Vagina (tissue), 2 donors: ENCODE measurements at regions not wholly inside any gene's neighbourhood (a gene's known extent, or its start where the extent isn't known, plus 50 kb on each side); places are given as distances from the start of the nearest gene placed in this dataset.

ENCODE experiments used
- DNase-seq, 2 donors: peaks; one replicate each; pipeline ENCODE4 v3.0.0-alpha.2; 2017; ENCODE audit errors: extremely low spot score in 2 of 2
- H3K27ac ChIP-seq: fragments of 200-600 bp; sonication (generic); one replicate; pipeline ENCODE4 v1.5.1; 2019
- H3K27me3 ChIP-seq: fragments of 200-600 bp; sonication (generic); one replicate; pipeline ENCODE4 v1.5.1; 2019
- H3K36me3 ChIP-seq, 2 donors: fragments of 200-600 bp; sonication (generic); one replicate each; pipeline ENCODE4 v1.5.1; 2017 to 2019
- H3K4me1 ChIP-seq: fragments of 200-600 bp; sonication (generic); one replicate; pipeline ENCODE4 v1.5.1; 2019
- H3K4me3 ChIP-seq, 2 donors: fragments of 200-600 bp; sonication (generic); 1 replicate in 1 of 2; 2 replicates in 1 of 2; pipeline ENCODE4 v1.5.1; 2016 to 2019
- H3K9me3 ChIP-seq: fragments of 200-600 bp; sonication (generic); one replicate; pipeline ENCODE4 v1.5.1; 2019
- POLR2A ChIP-seq, 2 donors: fragments of 450-650 bp; IDR thresholded peaks; one replicate each; pipeline ENCODE4 v1.6.1; 2017; ENCODE audit warnings: antibody characterized with exemption in 2 of 2, mild to moderate bottlenecking in 2 of 2, moderate library complexity in 2 of 2
- POLR2AphosphoS5 ChIP-seq, 2 donors: sonication (generic); formaldehyde crosslinking; IDR thresholded peaks; one replicate each; pipeline ENCODE4 v1.9.0; 2017; ENCODE audit warnings: antibody characterized with exemption in 2 of 2, mild to moderate bottlenecking in 2 of 2, low read depth in 1 of 2; ENCODE audit not compliant: insufficient read depth in 1 of 2
- intact Hi-C: fragments of 100-400 bp; cut with DNase I; formaldehyde crosslinking; loops from one replicate; pipeline ENCODE4 v1.15.1; 2023
- TF ChIP-seq, protein P1 (sequence below), 3 experiments: fragments of 450-650 bp in 2 of 3; fragments of 200-600 bp in 1 of 3; sonication (generic) in 1 of 3; IDR thresholded peaks; one replicate each; pipeline ENCODE4 v1.5.1; 2017 to 2019; ENCODE audit warnings: antibody characterized with exemption in 3 of 3, mild to moderate bottlenecking in 2 of 3, moderate library complexity in 2 of 3

DNA sequence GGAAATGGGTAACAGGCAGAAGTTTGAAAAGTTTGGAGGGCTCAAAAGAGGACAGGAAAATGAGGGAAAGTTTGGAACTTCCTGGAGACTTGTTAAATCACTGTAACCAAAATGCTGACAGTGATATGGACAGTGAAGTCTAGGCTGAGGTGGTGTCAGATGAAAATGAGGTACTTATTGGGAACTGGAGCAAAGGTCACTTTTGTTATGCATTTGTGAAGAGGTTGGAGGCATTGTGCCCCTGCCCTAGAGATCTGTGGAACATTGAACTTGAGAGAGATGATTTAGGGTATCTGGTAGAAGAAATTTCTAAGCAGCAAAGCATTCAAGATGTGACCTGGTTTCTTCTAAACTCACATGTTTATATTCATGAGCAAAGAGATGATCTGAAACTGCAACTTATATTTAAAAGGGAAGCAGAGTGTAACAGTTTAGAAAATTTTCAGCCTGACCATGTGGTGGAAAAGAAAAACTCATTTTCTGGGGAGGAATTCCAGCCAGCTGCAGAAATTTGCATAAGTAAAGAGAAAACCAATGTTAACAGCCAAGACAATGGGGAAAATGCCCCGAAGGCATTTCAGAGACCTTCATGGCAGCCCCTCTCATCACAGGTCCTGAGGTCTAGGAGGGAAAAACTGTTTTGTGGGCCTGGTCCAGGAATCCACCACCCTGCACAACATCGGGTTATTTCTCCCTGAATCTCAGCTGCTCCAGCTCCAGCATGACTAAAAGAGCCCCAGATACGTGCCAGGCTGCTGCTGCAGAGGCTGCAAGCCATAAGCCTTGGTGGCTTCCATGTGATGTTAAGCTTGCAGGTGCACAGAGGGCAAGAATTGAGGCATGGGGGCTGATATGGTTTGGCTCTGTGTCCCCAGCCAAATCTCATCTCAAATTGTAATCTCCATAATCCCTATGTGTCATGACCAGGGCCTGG lies 632.5 kb upstream of the GNPDA2 start:
- no peaks in the 10 kb centered on the region for H3K4me1 ChIP-seq
- H3K36me3 ChIP-seq = no peaks in the 10 kb centered on the region
- H3K9me3 ChIP-seq = no peaks in the 10 kb centered on the region
- H3K4me3 ChIP-seq = no peak overlapping the region
- no peak for DNase-seq
- H3K27ac ChIP-seq = no peak overlapping the region
- H3K27me3 ChIP-seq = no peaks in the 10 kb centered on the region
- TF ChIP-seq POLR2A (IDR thresholded peaks at IDR 0.05) = no peak
- TF ChIP-seq, protein P1, sequence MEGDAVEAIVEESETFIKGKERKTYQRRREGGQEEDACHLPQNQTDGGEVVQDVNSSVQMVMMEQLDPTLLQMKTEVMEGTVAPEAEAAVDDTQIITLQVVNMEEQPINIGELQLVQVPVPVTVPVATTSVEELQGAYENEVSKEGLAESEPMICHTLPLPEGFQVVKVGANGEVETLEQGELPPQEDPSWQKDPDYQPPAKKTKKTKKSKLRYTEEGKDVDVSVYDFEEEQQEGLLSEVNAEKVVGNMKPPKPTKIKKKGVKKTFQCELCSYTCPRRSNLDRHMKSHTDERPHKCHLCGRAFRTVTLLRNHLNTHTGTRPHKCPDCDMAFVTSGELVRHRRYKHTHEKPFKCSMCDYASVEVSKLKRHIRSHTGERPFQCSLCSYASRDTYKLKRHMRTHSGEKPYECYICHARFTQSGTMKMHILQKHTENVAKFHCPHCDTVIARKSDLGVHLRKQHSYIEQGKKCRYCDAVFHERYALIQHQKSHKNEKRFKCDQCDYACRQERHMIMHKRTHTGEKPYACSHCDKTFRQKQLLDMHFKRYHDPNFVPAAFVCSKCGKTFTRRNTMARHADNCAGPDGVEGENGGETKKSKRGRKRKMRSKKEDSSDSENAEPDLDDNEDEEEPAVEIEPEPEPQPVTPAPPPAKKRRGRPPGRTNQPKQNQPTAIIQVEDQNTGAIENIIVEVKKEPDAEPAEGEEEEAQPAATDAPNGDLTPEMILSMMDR (IDR thresholded peaks at IDR 0.05) = no peak
- TF ChIP-seq POLR2AphosphoS5 (IDR thresholded peaks at IDR 0.05; ENCODE audit: insufficient read depth in 1 of 2, low read depth in 1 of 2) = no peak
- intact Hi-C loops = no loop called here

DNA sequence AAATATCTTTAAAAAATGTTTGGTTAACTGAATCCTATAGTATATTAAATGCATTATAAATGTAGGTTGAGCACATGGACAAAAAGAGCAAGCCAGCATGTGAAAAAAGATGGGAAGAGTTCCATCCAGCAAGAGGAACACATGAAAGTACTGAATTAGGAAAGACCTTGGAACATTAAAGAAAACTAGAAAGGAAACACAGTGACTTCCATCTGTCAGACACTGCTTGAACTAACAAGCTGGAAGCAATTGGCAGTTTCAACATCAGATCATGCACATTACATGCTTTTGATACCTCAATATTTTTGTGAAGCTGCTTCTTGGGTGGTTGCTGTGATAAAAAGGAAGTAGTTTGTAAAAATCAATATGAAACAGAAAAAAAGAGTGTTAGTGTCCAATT lies 626.8 kb upstream of the GNPDA2 start:
- H3K36me3 ChIP-seq = no peaks in the 10 kb centered on the region
- no peaks in the 10 kb centered on the region for H3K4me1 ChIP-seq
- intact Hi-C loops = no loop called here
- no peak for DNase-seq
- no peak for TF ChIP-seq POLR2AphosphoS5 (IDR thresholded peaks at IDR 0.05; ENCODE audit: insufficient read depth in 1 of 2, low read depth in 1 of 2)
- H3K27me3 ChIP-seq = no peaks in the 10 kb centered on the region
- H3K9me3 ChIP-seq = no peaks in the 10 kb centered on the region
- H3K4me3 ChIP-seq = no peak overlapping the region
- no peak overlapping the region for H3K27ac ChIP-seq

DNA sequence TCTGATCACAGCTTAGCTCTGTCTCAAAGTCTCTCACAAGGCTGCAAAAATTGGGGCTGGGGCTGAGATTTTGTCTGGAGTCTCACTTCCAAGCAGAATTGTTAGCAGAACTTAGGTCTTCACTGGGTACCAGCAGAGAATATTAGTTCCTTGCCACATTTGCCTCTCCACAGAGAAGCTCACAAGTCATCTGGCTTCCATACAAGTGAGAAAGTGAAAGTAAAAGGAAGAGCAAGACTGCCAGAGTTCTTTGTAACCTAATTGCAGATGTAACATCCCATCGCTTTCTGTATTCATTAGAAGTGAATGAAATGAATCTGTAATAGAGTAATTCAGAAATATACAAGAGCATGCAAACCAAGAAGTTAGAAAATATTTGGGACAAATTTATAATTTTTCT lies 624.1 kb upstream of the GNPDA2 start:
- no peak for TF ChIP-seq POLR2A (IDR thresholded peaks at IDR 0.05)
- TF ChIP-seq POLR2AphosphoS5 (IDR thresholded peaks at IDR 0.05; ENCODE audit: insufficient read depth in 1 of 2, low read depth in 1 of 2) = no peak
- H3K4me1 ChIP-seq = no peaks in the 10 kb centered on the region
- H3K27me3 ChIP-seq = no peaks in the 10 kb centered on the region
- no peaks in the 10 kb centered on the region for H3K36me3 ChIP-seq
- intact Hi-C loops = no loop called here
- peak overlapping the region in 1 of 2 donors; percentile 3 for H3K4me3 ChIP-seq
- H3K27ac ChIP-seq = no peak overlapping the region
- H3K9me3 ChIP-seq = no peaks in the 10 kb centered on the region
- no peak for DNase-seq

DNA sequence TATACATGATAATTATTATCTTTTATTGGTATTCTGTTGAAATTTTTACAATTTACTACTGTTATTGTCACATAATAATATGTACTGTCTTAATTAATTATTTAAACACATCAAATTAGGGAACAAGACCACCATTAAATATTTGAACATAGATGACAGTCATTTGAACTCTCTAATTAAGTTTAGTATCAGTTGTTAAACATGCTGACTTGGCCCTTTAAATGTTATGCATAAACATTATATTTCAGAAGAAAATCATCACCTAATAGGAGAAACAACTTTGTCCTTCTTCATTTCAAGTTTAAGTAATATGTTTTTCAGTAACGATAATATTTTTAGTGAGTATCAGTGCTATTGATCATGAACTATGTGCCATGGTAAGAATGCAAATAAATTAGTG lies 623.5 kb upstream of the GNPDA2 start:
- TF ChIP-seq POLR2A (IDR thresholded peaks at IDR 0.05) (no peak), POLR2AphosphoS5 (IDR thresholded peaks at IDR 0.05; ENCODE audit: insufficient read depth in 1 of 2, low read depth in 1 of 2) (no peak)
- TF ChIP-seq, protein P1 (IDR thresholded peaks at IDR 0.05) = no peak
- no peak for DNase-seq
- Histone ChIP-seq H3K27ac (no peak overlapping the region), H3K4me1 (no peaks in the 10 kb centered on the region), H3K36me3 (no peaks in the 10 kb centered on the region), H3K4me3 (no peak overlapping the region), H3K27me3 (no peaks in the 10 kb centered on the region), H3K9me3 (no peaks in the 10 kb centered on the region)
- intact Hi-C loops = no loop called here

DNA sequence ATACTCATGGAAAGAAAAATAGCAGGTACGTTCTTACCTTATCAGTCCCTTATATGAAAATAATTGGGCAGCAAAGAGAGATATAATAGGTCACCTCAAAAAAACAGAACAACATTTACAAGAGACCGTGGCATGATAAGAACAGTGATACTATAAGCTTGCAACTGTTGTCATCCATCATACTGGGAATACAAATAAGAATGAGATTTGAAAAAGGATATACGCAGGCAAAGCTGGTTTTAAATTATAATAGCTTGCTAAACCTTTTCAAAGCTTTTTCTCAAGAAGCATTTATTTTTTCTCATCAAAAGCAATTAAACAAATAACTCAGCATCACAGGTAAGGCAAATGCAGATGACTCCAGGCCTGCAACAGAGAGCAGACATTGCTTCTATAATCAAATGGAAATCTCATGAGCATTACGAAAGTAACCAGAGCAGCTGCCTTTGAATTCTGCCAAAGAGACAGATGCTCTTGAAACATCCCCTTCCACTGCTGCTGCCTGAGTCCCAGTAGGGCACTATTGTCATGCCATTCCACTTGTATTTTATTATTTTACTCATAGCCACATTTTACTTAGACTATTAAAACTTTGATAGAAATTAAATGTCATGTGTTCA lies 620.6 kb upstream of the GNPDA2 start:
- H3K4me3 ChIP-seq = no peak overlapping the region
- no peak overlapping the region for H3K27ac ChIP-seq
- no peak for DNase-seq
- intact Hi-C loops = no loop called here
- H3K9me3 ChIP-seq = no peaks in the 10 kb centered on the region
- TF ChIP-seq, protein P1 (IDR thresholded peaks at IDR 0.05) = no peak
- no peak for TF ChIP-seq POLR2A (IDR thresholded peaks at IDR 0.05)
- TF ChIP-seq POLR2AphosphoS5 (IDR thresholded peaks at IDR 0.05; ENCODE audit: insufficient read depth in 1 of 2, low read depth in 1 of 2) = no peak
- no peaks in the 10 kb centered on the region for H3K4me1 ChIP-seq
- no peaks in the 10 kb centered on the region for H3K27me3 ChIP-seq
- H3K36me3 ChIP-seq = no peaks in the 10 kb centered on the region

DNA sequence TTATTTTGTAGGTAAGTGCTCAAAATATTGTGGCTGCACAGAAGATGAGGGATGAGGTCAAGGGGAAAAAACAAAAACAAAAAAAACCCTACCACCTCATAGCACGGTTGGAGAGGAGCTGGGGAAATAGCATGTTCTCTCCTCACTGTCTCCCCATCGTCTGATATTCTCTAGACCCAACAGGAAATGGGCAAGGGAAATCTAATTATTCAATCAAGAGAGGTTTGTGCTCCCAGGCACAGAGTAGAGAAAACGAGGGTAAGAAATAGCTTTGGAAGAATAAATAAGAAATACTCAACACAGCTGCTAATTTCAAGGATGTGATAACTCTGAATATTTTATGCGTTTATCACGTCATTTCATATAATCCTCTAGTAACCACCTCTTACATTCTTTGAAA lies 619.2 kb upstream of the GNPDA2 start:
- intact Hi-C loops = no loop called here
- H3K9me3 ChIP-seq = no peaks in the 10 kb centered on the region
- no peak overlapping the region for H3K27ac ChIP-seq
- no peak overlapping the region for H3K4me3 ChIP-seq
- no peaks in the 10 kb centered on the region for H3K27me3 ChIP-seq
- no peak for TF ChIP-seq POLR2A (IDR thresholded peaks at IDR 0.05)
- TF ChIP-seq, protein P1 (IDR thresholded peaks at IDR 0.05) = no peak
- no peak for TF ChIP-seq POLR2AphosphoS5 (IDR thresholded peaks at IDR 0.05; ENCODE audit: insufficient read depth in 1 of 2, low read depth in 1 of 2)
- DNase-seq = no peak
- H3K36me3 ChIP-seq = no peaks in the 10 kb centered on the region
- H3K4me1 ChIP-seq = no peaks in the 10 kb centered on the region
